ENCODE measurements at regions not wholly inside any gene's neighbourhood (a gene's known extent, or its start where the extent isn't known, plus 50 kb on each side); places are given as distances from the start of the nearest gene placed in this dataset.
A peak's percentile ranks its signal among the peaks of the same experiment; 100 is the strongest.
"Not testable (repeated sequence)": the region's sequence is repeated elsewhere in the genome, so short reads cannot be mapped to it uniquely, and the experiment has no call there.

DNA sequence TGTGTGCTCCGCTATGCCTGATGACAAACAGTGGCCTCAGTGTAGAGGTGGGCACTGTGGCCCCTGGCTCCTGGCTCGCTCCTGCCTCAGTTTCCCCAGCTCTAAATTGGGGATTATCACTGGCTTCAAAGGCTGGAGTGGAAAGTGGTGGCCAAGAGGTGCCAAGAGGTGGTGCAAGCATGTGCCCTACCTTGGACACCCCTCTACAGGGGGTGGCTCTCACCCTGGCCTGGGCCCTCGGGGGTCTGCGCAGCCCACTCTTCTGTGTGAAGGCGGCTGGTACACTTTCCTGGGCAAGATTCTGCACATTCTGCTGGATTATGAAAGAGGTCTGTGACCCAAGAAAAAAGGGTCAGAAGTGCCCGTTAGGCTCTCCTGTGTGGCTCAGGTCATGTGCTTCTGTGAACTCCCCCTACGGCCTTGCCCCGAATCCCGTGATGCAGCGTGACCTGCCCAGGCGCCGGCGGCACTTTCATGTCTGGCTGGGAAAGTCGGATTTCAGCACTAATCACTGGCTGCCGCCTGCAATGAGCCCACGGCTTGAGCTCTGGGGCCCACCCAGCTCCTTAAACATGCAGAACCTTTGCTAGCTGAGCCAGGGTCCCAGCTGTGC is 57.3 kb upstream of the SPN start (continued):
- not testable (repeated sequence) for TF ChIP-seq FOXP1 (IDR thresholded peaks at IDR 0.05)
- TF ChIP-seq FOXP1 (CRISPR knock-in tag; IDR thresholded peaks at IDR 0.05) (peak; percentile 70), TBX3 (IDR thresholded peaks at IDR 0.05; ENCODE audit: borderline replicate concordance) (peak; percentile 92), ETV5 (CRISPR knock-in tag; IDR thresholded peaks at IDR 0.05; ENCODE audit: borderline replicate concordance) (peak; percentile 38; the same call in 1 of the 2 replicates), ZNF292 (CRISPR knock-in tag; IDR thresholded peaks at IDR 0.05; ENCODE audit: borderline replicate concordance, low read depth) (peak; percentile 90; the same call in 1 of the 2 replicates), ZNF160 (CRISPR knock-in tag; IDR thresholded peaks at IDR 0.05) (peak; percentile 64; the same call in 1 of the 2 replicates), MED8 (CRISPR knock-in tag; IDR thresholded peaks at IDR 0.05; ENCODE audit: insufficient replicate concordance) (peak; percentile 71), TP53 (CRISPR knock-in tag; conservative IDR thresholded peaks at IDR 0.05) (0 out of 2 replicates have a peak, but pooled peaks have one; percentile 49), ZNF235 (CRISPR knock-in tag; IDR thresholded peaks at IDR 0.05; ENCODE audit: borderline replicate concordance) (0 out of 2 replicates have a peak, but pooled peaks have one; percentile 40), TEAD3 (CRISPR knock-in tag; optimal IDR thresholded peaks at IDR 0.05; ENCODE audit: borderline replicate concordance) (peak; percentile 41), REPIN1 (CRISPR knock-in tag; IDR thresholded peaks at IDR 0.05; ENCODE audit: borderline replicate concordance, low read depth) (peak; percentile 46; the same call in 1 of the 2 replicates)
- TF ChIP-seq, protein P1, sequence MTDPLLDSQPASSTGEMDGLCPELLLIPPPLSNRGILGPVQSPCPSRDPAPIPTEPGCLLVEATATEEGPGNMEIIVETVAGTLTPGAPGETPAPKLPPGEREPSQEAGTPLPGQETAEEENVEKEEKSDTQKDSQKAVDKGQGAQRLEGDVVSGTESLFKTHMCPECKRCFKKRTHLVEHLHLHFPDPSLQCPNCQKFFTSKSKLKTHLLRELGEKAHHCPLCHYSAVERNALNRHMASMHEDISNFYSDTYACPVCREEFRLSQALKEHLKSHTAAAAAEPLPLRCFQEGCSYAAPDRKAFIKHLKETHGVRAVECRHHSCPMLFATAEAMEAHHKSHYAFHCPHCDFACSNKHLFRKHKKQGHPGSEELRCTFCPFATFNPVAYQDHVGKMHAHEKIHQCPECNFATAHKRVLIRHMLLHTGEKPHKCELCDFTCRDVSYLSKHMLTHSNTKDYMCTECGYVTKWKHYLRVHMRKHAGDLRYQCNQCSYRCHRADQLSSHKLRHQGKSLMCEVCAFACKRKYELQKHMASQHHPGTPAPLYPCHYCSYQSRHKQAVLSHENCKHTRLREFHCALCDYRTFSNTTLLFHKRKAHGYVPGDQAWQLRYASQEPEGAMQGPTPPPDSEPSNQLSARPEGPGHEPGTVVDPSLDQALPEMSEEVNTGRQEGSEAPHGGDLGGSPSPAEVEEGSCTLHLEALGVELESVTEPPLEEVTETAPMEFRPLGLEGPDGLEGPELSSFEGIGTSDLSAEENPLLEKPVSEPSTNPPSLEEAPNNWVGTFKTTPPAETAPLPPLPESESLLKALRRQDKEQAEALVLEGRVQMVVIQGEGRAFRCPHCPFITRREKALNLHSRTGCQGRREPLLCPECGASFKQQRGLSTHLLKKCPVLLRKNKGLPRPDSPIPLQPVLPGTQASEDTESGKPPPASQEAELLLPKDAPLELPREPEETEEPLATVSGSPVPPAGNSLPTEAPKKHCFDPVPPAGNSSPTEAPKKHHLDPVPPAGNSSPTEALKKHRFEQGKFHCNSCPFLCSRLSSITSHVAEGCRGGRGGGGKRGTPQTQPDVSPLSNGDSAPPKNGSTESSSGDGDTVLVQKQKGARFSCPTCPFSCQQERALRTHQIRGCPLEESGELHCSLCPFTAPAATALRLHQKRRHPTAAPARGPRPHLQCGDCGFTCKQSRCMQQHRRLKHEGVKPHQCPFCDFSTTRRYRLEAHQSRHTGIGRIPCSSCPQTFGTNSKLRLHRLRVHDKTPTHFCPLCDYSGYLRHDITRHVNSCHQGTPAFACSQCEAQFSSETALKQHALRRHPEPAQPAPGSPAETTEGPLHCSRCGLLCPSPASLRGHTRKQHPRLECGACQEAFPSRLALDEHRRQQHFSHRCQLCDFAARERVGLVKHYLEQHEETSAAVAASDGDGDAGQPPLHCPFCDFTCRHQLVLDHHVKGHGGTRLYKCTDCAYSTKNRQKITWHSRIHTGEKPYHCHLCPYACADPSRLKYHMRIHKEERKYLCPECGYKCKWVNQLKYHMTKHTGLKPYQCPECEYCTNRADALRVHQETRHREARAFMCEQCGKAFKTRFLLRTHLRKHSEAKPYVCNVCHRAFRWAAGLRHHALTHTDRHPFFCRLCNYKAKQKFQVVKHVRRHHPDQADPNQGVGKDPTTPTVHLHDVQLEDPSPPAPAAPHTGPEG (CRISPR knock-in tag; IDR thresholded peaks at IDR 0.05): peak; percentile 63; the same call in 1 of the 2 replicates
- TF ChIP-seq, protein P2, sequence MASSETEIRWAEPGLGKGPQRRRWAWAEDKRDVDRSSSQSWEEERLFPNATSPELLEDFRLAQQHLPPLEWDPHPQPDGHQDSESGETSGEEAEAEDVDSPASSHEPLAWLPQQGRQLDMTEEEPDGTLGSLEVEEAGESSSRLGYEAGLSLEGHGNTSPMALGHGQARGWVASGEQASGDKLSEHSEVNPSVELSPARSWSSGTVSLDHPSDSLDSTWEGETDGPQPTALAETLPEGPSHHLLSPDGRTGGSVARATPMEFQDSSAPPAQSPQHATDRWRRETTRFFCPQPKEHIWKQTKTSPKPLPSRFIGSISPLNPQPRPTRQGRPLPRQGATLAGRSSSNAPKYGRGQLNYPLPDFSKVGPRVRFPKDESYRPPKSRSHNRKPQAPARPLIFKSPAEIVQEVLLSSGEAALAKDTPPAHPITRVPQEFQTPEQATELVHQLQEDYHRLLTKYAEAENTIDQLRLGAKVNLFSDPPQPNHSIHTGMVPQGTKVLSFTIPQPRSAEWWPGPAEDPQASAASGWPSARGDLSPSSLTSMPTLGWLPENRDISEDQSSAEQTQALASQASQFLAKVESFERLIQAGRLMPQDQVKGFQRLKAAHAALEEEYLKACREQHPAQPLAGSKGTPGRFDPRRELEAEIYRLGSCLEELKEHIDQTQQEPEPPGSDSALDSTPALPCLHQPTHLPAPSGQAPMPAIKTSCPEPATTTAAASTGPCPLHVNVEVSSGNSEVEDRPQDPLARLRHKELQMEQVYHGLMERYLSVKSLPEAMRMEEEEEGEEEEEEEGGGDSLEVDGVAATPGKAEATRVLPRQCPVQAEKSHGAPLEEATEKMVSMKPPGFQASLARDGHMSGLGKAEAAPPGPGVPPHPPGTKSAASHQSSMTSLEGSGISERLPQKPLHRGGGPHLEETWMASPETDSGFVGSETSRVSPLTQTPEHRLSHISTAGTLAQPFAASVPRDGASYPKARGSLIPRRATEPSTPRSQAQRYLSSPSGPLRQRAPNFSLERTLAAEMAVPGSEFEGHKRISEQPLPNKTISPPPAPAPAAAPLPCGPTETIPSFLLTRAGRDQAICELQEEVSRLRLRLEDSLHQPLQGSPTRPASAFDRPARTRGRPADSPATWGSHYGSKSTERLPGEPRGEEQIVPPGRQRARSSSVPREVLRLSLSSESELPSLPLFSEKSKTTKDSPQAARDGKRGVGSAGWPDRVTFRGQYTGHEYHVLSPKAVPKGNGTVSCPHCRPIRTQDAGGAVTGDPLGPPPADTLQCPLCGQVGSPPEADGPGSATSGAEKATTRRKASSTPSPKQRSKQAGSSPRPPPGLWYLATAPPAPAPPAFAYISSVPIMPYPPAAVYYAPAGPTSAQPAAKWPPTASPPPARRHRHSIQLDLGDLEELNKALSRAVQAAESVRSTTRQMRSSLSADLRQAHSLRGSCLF (CRISPR knock-in tag; IDR thresholded peaks at IDR 0.05; ENCODE audit: borderline replicate concordance): 0 out of 2 replicates have a peak, but pooled peaks have one; percentile 47

Measured in HepG2 (cell line).